ENCODE measurements at regions not wholly inside any gene's neighbourhood (a gene's known extent, or its start where the extent isn't known, plus 50 kb on each side); places are given as distances from the start of the nearest gene placed in this dataset.

DNA sequence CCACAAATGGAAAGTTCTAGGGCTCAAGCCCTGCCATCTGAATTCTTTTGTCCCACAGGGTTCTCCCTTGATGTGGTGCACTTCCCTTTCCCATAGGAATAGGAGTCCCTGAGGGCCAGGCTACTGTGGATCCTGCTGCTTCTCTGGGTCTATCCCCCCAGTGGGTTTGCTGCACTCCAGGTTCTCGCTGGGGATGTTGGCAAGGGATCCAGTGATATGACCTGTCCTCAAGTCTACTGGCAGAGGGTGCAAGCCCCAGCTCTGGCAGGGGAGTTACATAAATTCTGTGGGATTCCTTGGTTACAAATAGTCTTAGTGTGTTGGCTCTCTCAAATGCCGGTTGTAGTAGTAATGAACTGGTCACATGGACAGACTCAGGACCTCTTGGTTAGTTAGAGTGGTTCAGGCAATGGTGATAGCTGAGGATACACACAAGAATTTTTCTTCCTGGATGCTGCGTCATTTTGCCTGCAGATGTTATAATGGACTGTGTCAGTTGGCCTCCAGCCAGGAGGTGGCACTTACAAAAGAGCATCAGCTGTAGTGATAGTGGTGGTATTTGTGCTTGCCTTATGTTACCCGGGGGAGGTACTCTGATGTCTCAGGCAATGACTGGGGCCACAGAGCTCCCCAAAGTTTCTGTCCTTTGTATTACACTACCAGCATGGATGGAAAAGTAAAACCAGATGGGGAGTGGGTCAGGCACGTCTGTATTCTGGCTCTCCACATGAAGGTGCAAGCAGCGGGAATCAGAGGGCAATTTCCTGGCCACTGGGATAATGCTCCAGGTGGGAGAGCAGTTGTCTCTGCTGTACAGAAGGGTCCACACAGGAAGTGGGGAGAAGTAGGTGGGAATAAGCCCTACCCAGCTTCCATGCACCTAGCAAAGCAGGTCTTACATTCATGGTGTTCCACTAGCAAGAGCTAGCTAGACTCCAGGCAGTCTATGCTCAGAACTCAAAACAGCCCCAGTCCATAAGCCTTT lies 267.9 kb downstream of the SOX11 start:
- DNase-seq = no peak

- no peak for DNase-seq
These were observed 275.3 kb downstream of the SOX11 start for GRCh38 chr2:5967506-5967905.

GRCh38 chr2:5969303-5969702 lies 277.1 kb downstream of the SOX11 start:
- no peak for DNase-seq

DNA sequence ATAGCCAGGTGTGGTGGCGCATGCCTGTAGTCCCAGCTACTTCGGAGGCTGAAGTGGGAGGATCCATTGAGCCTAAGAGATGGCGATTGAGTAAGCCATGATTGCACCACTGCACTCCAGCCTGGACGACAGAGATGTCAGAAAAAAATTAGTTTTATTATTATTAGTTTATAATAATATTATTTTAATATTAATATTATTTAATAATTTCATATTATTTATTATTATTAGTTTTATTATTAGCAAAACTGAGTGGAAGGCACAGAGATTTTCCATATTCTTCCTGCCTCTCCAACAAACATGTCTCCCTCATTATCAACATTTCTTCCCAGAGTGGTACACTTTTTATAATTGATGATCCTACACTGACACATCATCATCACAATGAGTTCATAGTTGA lies 278.2 kb downstream of the SOX11 start:
- no peak for DNase-seq

DNA sequence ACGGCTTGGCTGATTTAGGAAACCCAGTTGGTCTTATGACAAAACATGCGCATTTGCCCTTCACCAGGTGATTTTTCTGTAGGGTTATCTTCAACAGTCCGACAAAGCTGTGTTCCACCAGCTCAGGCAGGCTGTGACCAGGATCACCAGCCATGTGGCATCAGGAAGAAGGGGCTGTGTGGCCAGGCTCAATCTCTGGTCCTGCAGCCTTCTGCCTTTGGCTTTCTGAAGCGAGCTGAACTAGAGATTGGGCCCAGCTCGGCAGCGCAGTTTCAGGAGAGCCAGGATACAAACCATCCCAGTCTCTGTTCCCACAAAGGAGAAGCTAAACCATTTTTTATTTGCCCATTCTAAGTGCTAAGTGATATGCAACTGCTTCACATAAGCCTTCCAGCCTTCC lies 282.3 kb downstream of the SOX11 start:
- DNase-seq = no peak

- no peak for DNase-seq
These were observed 283.2 kb downstream of the SOX11 start for GRCh38 chr2:5975401-5975800.

GRCh38 chr2:5976531-5977065 lies 284.4 kb downstream of the SOX11 start:
- no peak for DNase-seq

DNA sequence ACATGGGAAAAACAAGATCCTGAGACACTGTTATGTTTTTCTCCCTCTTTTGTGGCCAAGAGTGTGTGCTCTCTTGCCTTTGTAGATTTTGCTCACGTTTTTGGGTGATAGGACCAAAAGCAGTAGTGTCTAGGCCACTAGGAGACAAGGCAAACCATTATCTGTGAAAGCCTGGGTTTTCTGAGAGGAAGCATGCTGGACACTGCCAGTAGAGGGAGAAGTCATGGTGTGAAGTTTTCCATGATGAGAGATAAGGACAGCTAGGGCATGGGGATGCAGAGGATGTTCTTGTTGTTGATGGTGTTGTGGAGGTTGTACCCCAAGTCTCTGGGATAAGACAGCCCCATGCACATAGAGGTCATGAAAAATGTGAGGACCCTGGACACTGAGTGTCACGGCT lies 285.3 kb downstream of the SOX11 start:
- no peak for DNase-seq

DNA sequence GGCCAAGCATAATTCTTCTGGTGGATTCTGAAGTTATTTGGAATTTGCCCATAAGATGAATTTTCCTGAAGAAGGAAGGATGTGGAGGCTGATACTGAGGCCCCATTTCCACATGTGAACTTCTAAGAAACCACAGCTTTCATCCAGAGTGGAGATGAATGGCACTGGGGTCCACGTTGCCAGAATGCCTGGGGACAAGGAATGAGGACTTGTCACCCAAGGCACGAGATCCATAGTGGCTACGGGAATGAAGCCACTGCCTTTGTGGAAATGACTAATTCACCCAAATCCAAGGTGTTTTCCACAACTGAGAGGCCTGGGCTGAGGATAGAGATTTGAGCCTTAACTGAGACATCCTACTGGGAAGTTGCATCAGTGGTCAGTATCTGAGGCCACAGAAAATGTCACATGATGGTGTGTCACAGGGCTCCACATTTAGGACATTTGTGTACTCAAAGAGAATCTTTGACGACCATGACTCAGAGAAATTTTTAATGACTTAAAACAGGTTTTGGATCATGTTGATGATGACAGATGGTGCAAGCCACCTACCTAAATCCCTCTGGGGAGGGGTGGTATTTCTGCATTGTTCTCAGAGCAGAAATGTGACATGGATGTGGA lies 286.1 kb downstream of the SOX11 start:
- no peak for DNase-seq

- no peak for DNase-seq
These were observed 288.4 kb downstream of the SOX11 start for GRCh38 chr2:5980450-5981190.

- no peak for DNase-seq
These were observed 290.2 kb downstream of the SOX11 start for GRCh38 chr2:5982193-5982902.

- no peak for DNase-seq
These were observed 290.7 kb downstream of the SOX11 start for GRCh38 chr2:5982903-5983265.

GRCh38 chr2:5983511-5984272 lies 291.5 kb downstream of the SOX11 start:
- no peak for DNase-seq

GRCh38 chr2:5984273-5984655 lies 292.1 kb downstream of the SOX11 start:
- no peak for DNase-seq

DNA sequence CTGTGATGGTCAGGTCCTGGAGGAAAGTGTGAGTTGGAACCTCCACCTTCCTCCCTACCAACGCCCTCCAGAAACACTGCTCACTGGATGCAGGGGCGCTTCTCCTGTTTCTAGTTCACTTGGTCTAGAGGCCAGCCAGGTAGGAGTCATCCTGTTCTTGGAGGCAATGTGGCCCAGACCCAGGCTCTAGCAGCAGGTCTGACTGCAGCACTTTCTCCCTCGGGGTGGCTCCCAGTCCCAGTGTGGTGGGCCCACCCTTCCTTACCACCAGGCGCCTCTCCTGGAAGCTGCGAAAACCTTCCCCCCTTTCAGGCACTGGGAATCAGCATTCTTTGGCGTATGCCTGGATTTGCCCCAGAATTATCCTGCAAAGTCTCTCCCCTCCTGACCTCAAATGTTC lies 292.8 kb downstream of the SOX11 start:
- no peak for DNase-seq

DNA sequence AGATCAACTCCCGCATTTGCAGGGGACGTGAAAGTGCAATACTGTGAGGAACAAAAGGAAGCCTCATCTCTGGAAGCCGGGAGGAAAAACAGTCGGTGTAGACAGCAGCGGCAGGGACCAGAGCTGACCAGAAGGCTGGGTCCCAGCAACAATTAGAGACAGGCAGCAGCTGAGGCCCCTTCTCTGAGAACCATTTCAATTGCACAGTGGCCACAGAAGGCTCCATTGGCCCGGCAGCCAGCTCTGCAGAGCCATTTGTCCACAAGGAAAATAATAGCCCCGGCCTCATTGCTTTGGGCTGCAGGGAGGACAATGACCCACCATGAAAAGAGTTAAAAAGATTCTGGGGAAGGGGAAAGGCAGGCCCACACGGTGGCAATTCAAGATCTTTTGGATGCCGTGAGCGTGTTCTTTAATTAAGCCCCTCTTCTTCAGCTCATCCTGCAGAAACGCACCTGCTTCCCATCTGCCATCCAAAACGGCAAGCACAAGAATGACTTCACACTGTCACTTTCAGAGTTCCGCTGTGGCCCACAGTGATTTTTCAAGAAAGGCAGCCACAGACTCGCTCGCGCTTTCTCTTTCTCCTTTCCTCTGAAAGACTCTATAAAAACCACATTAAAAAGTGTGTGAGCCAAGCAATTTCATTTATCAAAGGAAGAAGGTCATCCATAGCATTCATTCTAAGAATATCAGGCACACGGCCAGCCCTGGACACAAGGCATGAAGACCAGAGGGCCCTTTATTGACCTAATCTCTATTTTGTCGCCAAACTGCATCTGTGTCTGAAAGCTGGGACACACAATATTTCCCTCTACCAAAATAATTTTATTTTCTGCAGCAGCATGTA lies 293.6 kb downstream of the SOX11 start:
- no peak for DNase-seq

DNA sequence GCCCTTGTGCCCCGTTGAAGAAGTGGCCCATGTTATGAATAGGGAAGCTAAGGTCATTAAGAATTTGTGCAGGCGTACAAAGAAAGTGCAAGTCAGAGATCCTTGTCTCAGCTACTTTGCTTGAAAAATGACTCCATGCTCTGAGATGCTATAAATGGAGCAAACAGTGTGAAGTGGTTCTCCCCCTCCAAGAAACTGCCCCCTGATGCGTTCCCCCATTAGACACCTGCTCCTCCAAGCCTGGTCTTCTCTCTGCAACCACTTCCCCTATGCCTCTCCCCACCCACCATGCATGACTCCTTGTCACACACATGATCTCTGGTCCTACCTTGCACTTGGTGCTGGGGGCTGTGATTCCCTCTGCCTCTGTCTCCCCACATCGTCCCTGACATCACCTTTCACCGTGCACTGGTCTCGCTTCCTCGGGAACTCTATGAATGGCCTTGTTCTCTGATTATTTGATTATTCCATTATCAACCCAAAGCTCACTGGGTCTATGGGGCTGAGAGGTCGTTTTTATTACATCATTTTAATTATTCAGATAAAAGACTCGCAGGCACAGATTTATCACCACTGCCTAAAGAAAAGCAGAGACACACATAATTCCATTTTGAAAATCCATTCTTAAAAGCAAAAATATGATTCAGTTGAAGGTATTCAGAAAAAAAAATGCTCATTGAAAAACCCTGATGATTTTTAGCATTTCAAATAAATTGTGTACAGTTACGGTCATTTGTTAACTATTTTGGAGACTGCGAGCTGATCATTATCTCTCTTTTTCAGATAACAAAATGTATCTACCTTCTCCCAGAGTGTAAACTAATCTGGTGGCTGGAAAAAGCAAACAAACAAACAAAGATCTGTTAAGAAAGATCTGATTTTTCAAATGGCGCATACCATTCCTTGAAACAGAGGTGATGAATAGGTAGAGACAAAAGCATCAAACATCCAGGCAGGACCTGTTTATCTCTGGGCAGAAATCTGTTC lies 294.9 kb downstream of the SOX11 start:
- DNase-seq = no peak

- no peak for DNase-seq
These were observed 295.9 kb downstream of the SOX11 start for GRCh38 chr2:5988120-5988519.

DNA sequence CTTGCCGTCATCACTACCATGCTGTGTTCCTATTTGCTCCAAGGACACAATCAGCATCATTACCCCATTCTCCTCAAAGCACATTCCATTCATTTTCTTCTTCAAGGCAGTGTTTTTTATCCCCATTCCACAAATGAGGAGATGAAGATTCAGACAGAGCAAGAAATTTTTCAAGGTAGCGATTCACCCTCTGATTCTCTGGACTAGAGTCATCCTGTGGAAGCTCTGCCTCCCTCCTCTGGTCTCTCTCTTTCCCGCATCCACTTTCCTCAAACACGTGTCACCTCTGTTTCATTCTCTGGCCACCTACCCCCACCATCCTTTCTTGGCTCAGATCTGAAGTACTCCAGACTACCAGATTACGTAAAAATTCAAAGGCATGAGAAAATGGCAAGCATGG lies 297.9 kb downstream of the SOX11 start:
- DNase-seq = no peak
